ENCODE measurements at regions not wholly inside any gene's neighbourhood (a gene's known extent, or its start where the extent isn't known, plus 50 kb on each side); places are given as distances from the start of the nearest gene placed in this dataset.

DNA sequence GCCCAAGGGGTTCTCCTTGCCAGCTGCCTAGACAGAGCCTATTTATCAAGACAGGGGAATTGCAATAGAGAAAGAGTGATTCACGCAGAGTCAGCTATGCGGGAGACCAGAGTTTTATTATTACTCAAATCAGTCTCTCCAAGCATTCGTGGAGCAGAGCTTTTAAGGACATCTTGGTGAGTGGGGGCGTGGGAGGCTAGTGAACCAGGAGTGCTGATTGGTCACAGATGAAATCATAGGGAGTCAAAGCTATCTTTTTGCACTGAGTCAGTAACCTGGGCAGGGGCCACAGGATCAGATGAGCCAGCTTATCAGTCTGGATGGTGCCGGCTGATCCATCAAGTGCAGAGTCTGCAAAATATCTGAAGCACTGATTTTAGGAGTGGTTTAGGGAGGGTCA lies 64.8 kb upstream of the MRPS6 start:
- peaks cover 2 to 20% (median 9%) of the 10 kb centered on the region in 3 experiments; a peak in 5 of 7 replicates for H3K36me3 Mint-ChIP-seq (ENCODE audit: insufficient read depth in 1 of 3, low read depth in 3 of 3)
- H3K27me3 Mint-ChIP-seq (ENCODE audit: low read depth), result peaks cover 2% of the 10 kb centered on the region; the same call in 1 of the 2 replicates
- H2BK120ac ChIP-seq (ENCODE audit: low read depth, low read length, poor library complexity, severe bottlenecking), result no peak overlapping the region
- H3K14ac ChIP-seq (ENCODE audit: insufficient read depth, low read length), result no peak overlapping the region
- H4K20me1 ChIP-seq (ENCODE audit: control insufficient read depth, insufficient read depth, insufficient read length), result no peaks in the 10 kb centered on the region
- H2BK20ac ChIP-seq (ENCODE audit: low read depth, low read length, poor library complexity, severe bottlenecking), result no peak overlapping the region
- H3K4me3 Mint-ChIP-seq, result no peak overlapping the region; a peak in 1 of 5 replicates
- H2AK5ac ChIP-seq (ENCODE audit: insufficient read length, low read length), result no peak overlapping the region
- no CpG with 5 or more reads among the region's 5 CpGs for WGBS (ENCODE audit: extremely low coverage, insufficient read length, low lambda C conversion rate)
- H3K4ac ChIP-seq (ENCODE audit: low read depth, low read length), result no peak overlapping the region
- no peak overlapping the region for H3K18ac ChIP-seq (ENCODE audit: insufficient read length, low read depth, low read length)
- H3K27ac Mint-ChIP-seq, result peak overlapping the region in 2 of 3 experiments; percentile 77; a peak in 4 of 7 replicates
- H3K9me3 Mint-ChIP-seq, result peaks cover 17 to 23% of the 10 kb centered on the region in 2 experiments
- no peak overlapping the region for H3K9ac ChIP-seq (ENCODE audit: extremely low read depth, insufficient read length, low read length)
- no peak overlapping the region for H4K91ac ChIP-seq (ENCODE audit: insufficient read length, low read depth, low read length)
- TF ChIP-seq, protein P1, sequence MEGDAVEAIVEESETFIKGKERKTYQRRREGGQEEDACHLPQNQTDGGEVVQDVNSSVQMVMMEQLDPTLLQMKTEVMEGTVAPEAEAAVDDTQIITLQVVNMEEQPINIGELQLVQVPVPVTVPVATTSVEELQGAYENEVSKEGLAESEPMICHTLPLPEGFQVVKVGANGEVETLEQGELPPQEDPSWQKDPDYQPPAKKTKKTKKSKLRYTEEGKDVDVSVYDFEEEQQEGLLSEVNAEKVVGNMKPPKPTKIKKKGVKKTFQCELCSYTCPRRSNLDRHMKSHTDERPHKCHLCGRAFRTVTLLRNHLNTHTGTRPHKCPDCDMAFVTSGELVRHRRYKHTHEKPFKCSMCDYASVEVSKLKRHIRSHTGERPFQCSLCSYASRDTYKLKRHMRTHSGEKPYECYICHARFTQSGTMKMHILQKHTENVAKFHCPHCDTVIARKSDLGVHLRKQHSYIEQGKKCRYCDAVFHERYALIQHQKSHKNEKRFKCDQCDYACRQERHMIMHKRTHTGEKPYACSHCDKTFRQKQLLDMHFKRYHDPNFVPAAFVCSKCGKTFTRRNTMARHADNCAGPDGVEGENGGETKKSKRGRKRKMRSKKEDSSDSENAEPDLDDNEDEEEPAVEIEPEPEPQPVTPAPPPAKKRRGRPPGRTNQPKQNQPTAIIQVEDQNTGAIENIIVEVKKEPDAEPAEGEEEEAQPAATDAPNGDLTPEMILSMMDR (conservative IDR thresholded peaks at IDR 0.05), result no peak
- no peak overlapping the region for H4K8ac ChIP-seq (replicated peaks; ENCODE audit: insufficient read length, low read depth, low read length)
- H3K27ac ChIP-seq (ENCODE audit: insufficient read length, low read depth, low read length), result no peak overlapping the region
- no peak overlapping the region for H2BK5ac ChIP-seq (ENCODE audit: insufficient read length, low read length)
- peaks cover 14 to 15% of the 10 kb centered on the region in 2 experiments for H3K4me1 Mint-ChIP-seq
- H2BK12ac ChIP-seq (ENCODE audit: insufficient read length, low read depth, low read length), result no peak overlapping the region
- H2BK15ac ChIP-seq (ENCODE audit: low read depth, low read length), result no peak overlapping the region
- H3K79me1 ChIP-seq (ENCODE audit: insufficient read depth, low read depth, low read length, poor library complexity, severe bottlenecking), result no peaks in the 10 kb centered on the region
- H3K9me3 ChIP-seq (ENCODE audit: control insufficient read depth, low read depth, low read length), result no peaks in the 10 kb centered on the region
- H3K23ac ChIP-seq (ENCODE audit: insufficient read length, low read depth, low read length), result no peak overlapping the region
- H3K23me2 ChIP-seq (ENCODE audit: insufficient read length, low read depth, low read length, poor library complexity, severe bottlenecking), result no peaks in the 10 kb centered on the region
- H4K5ac ChIP-seq (ENCODE audit: insufficient read length, low read depth, low read length), result no peak overlapping the region
- H3K79me2 ChIP-seq (ENCODE audit: insufficient read depth, low read length), result no peaks in the 10 kb centered on the region
- no peak overlapping the region for H3K56ac ChIP-seq (ENCODE audit: insufficient read length, low read depth, low read length)
- no peak overlapping the region for H2AFZ ChIP-seq (ENCODE audit: low read length)
- H3T11ph ChIP-seq (ENCODE audit: low read length), result no peak overlapping the region
- no peak overlapping the region for H3K4me2 ChIP-seq (ENCODE audit: insufficient read depth, insufficient read length, low read length)
- H3K27me3 ChIP-seq (ENCODE audit: insufficient read depth, low read length), result no peaks in the 10 kb centered on the region
- DNase-seq, result no peak
- no peaks in the 10 kb centered on the region for H3K4me1 ChIP-seq (ENCODE audit: insufficient read depth, low read length)
